AG08395 (cell line): ENCODE measurements at regions not wholly inside any gene's neighbourhood (a gene's known extent, or its start where the extent isn't known, plus 50 kb on each side); places are given as distances from the start of the nearest gene placed in this dataset.

Source experiments
- DNase-seq: peaks from one replicate; pipeline ENCODE4 v3.0.0; 2012; ENCODE audit warnings: mixed read lengths, low spot score

DNA sequence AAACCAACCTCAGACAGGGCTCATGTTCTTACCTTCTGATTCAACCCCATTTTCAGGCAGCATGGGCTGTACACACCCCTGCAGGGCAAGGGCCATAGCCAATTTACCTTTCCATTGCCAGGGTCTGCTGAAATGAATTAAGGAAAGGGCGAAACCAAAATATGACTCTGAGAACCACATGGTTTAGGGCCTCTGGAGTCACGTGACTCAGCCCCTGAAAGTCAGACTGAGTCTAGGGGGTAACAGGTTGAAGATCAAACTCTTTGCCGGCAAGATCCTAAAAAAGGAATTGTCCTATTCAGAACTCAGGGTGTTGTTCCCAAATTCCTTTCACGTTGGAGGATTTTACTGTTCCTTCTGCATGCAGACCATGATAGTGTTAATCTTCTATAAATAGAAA, 118.9 kb downstream of the RAB11FIP2 start:
- no peak for DNase-seq

DNA sequence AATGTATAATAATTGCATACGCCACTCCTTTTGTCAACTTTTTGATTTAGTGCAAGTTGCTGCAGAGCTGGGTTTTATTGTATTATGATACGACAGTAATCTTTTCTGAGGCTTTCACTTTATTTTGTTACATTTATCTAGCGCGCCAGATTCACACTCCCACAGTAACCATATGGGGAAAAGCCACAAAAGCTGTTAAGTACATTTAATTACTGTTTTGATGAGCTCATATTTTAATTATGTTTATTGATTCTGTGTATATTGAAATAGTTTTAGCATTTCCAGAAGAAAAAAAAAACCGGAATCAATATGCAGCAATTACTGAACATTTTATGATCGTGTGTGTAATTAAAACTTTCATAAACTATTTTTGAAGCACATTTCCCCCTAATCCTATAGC, 118.5 kb downstream of the RAB11FIP2 start:
- no peak for DNase-seq

DNA sequence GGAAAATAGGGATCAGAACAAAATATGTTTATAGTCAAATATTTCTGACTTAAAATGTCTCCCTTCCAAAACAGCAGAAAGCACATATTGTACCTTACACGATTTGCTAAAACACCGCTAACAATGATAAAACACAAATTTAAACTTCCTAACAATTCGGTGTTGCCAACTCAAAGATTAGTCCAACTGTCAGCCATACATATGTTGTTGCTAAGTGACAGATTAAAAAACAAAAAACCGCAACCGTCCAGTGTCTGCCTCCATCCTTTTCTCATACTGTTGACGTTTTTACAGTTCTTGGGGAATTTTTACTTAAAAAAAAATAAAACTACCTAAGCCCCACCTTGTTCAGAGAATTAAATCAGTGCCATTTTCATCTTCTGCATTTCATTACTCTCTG, 118.0 kb downstream of the RAB11FIP2 start:
- no peak for DNase-seq

DNA sequence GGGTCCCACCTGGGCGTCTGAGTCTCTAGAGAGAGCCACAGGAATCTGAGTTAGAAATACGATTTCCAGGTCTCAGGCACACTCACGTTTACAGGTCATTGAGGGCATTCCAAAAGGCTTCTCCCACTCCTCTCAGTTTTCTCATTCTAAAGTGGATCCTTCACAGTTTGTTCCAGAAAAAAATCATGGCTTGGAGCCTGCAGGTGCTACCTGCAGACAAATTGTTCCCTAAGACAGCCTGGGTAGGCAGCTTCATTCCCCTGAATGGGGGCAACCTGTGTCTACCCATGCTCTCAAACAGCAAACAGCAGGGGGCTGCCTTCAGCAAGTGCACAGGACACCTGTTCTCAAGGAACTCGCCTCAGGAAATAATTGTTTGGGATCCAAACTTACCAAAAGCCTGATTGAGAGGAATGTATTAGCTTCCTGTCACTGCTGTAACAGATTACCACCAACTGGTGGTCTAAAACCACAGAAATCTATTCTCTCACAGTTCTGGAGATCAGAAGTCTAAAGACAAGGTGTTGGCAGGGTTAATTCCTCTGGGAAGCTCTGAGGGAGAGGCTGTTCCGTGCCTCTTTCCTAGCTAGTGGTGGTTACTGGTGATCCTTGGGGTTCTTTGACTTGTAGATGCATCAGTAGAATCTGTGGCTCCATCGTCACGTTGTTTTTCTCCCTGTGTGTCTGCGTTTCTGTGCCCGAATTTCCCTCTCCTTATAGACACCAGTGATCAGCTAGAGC, 117.2 kb downstream of the RAB11FIP2 start:
- no peak for DNase-seq

DNA sequence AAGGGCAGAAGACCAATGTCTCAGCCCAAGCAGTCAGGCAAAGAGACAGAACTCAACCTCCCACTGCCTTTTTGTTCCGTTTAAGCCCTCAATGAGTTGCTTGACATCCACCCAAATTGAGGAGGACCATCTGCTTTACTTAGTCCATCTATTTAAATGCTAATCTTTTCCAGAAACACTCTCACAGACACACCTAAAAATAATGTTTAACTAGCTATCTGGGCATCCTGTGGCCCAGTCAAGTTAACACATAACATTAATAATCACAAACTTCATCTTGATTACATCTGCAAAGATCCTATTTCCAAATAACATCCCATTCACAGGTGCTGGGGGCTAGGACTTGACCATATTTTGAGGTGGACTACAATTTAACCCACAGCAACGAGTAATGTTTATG, 115.7 kb downstream of the RAB11FIP2 start:
- no peak for DNase-seq

DNA sequence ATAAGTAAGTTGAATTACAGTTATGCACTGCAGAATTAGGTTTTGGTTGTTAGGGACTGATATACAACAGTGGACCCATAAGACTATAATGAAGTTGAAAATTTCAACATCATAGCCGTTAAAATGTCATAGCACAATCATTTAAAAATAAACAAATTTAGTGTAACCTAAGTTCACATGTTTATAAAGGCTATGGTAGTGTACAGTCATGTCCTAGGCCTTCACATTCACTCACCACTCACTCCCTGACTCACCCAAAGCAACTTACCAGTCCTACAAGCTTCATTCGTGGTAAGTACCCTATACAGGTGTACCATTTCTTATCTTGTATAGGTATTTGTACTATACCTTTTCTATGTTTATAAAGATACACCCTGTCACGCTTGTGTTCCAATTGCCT, 113.7 kb downstream of the RAB11FIP2 start:
- no peak for DNase-seq

DNA sequence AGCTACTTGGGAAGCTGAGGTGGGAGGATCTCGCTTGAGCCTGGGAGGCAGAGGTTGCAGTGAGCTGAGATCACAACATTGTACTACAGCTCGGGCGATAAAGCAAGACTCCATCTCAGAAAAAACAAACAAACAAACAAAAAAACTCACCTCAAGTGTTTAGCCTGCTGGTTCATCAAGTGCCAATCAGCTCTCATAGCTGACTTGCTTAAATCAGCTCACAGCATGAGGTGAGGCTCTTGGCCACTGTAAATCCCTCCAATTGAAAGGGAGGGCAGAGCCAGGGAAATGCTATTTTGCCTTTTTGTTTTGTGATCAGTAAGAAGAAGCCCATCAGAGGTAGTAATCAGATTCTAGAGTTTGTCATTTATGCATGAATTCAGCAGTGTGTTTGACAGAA, 112.3 kb downstream of the RAB11FIP2 start:
- DNase-seq = no peak

DNA sequence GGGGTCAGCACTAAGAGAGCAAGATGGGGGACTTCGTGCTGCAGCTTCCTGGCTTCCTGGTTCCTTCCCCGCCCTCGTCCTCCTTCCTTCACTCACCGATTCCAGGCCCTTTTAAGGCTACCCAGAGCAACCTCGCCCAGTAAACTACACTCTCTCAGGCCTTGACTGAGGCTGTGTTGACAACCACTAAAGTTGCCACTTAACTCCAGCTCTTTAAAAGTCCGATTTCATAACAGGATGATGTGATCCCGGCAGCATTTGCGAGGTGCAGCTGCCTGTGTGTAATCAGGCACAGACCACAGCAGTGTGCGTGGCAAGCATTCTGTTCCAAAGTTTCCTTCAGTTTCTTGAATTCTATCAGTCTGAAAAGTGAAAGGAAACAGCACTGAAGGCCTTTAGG, 110.6 kb downstream of the RAB11FIP2 start:
- peak; percentile 80 for DNase-seq

DNA sequence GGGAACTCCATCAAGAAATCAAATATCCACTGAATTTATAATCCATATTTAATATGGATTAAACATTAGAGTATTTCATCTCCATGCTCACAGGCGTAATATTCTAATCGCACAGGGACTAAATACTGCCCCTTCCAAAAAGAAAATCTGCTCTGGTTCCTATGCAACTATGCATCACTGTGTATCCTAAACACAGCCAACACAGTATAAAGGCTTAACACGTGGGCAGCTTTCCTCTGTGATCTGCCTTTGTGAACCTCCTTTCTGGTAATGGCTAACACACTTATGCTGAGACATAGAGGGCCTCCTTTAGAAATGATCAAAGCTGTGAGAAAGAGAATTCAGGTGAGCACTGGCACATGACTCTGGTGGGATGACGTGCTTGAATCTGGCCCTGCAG, 110.2 kb downstream of the RAB11FIP2 start:
- no peak for DNase-seq

DNA sequence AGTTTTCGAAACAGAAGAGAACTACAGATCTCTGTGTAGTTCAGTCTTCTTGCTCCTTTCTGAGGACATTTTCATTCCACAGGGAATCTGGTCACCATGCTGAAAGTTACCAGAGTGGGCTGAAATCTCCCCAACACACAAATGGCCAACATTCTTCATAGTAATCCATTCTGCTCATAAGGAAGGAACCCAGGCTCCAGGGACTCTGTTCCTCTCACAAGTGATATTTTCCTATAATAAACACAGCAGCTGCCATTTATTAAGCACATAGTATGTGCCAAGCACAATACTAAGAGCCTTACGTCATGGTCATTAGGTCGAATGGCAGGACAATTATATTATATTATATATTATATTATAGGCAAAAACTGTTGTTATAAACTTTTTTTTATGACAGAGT, 109.8 kb downstream of the RAB11FIP2 start:
- DNase-seq = no peak

DNA sequence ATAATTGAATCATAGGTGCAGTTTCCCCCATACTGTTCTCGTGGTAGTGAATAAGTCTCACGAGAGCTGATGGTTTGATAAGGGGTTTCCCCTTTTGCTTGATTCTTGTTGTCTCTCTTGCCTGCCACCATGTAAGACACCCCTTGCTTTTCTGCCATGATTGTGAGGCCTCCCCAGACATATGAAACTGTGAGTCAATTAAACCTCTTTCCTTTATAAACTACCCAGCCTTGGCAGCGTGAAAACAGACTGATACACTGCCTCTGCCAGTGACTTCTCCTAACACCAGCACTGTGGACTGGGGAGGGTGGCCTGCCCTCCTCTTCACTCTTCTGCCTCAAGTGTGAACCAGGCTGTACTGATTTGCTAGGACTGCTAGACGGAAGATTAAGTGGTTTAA, 108.6 kb downstream of the RAB11FIP2 start:
- no peak for DNase-seq

DNA sequence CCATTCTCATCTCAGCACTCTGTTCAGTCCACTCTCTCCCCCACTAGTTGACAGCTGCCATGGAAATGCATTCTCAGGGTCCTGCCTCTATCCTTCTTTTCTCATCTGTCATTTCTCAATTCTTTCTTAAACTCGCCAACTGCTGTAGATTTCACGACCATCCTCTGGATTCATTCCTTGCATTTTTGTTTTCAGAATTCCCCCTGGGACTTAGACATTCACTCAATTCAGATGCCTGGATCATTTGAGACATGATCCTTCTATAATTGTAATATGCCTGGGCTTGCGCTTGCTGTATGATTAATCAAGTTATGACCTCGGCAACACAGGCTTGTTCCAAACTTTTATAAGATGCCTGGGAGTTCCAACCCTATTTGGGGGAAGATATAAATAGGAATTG, 104.5 kb downstream of the RAB11FIP2 start:
- DNase-seq = no peak

DNA sequence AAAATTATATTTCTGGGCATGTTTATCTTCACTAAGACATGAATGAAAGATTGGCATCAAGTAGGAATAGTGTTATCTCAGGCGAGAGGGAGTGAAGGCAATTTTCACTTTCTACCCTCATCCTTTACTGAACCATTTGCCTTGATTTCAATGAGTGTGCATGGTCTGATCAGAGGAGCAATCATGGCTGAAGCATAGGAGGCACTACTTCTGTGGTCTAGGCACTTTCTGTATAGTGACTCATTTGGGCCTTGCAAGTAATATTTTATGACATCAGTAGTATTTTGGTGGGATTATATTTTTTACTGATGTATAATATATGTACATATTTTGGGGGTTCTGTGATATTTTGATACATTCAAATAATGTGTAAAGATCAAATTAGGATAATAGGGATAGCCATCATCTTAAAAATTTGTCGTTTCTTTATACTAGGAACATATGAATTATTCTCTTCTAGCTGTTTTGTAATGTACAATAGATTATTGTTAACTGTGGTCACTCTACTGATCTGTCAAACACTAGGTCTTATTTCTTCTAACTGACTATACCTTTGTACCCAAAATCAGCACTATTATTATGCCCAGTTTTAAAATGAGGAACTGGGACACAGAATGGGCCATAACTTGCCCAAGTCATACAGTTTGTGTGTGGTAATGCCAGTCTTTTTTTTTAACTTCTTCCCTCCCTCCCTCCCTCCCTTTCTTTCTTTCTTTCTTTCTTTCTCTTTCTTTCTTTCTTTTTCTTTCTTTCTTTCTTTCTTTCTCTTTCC, 101.9 kb downstream of the RAB11FIP2 start:
- DNase-seq = no peak

DNA sequence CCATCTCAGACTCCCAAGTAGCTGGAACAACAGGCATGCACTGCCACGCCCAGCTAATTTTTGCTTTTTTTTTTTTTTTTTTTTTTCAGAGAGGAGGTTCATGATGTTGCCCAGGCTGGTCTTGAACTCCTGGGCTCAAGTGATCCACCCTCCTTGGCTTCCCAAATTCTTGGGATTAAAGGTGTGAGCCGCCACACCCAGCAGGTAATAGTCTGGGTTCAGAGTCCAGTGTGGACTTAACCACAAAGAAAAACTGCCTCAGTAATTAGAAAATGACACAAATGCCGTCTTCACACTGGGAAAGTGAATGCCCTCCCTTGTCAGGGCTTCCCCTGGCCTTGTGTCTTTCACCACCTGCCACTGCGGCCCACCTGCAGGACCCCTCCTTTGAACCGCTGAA, 101.1 kb downstream of the RAB11FIP2 start:
- no peak for DNase-seq

DNA sequence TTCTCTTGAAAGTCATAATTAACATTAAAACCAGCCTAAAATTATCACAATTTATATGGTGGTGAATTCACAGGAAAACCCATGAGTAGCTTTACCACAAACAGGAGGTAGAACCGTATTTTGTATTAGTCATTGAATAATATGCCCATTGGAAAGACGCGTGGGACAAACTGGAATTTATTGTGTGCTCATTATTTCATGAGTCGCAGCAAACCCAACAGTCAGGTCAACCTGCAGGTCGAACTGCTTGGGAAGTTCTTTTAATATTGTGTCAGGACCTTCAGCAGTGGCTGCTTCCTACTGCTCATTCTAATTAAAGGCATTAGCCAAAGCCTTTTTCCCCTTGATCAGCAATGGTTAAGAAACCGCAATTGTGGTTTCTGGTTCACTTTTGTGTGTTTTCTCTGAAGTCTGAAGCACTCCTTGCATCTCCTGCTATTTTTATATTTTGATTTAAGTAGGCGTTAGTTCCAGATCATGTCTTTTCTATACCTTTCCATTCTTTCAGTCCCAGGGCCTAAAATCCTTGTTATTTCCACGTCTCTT, 100.1 kb downstream of the RAB11FIP2 start:
- DNase-seq = peak; percentile 61

DNA sequence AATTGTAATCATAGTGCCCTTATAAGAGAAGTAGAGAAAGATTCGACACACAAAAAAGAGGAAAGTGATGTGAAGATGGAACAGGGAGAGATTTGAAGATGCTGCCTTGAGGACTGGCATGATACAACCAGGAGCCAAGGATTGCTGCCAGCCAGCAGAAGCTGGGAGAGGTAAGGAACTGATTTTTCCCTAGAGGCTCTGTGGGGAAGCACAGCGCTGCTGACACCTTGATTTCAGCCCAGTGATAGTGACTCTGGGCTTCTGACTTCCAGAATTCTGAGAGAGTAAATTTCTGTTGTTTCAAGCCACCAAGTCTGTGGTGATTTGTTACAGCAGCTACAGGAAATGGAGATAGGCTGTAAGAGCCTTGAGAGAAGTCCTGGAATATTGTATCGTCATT, 98.2 kb downstream of the RAB11FIP2 start:
- DNase-seq = no peak

DNA sequence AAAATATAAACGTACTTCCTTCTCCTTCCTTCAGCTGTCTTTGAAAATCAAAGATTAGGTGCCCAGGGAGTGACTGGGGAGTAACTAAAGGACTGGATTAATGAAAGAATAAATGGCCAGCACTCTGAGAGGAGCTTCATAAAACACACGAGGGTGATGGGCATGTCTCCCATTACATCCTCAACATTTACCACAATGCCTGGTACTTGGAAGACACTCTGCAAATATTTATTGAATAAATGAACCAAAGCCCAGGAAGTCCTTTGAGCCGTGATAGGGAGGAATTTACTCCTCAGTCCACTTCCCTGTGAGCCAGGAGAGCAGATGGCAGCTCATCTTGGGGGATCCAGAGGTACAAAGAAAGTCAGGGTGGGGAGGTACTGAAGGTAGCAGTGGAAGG, 96.3 kb downstream of the RAB11FIP2 start:
- DNase-seq = no peak
